ENCODE measurements at regions not wholly inside any gene's neighbourhood (a gene's known extent, or its start where the extent isn't known, plus 50 kb on each side); places are given as distances from the start of the nearest gene placed in this dataset.

DNA sequence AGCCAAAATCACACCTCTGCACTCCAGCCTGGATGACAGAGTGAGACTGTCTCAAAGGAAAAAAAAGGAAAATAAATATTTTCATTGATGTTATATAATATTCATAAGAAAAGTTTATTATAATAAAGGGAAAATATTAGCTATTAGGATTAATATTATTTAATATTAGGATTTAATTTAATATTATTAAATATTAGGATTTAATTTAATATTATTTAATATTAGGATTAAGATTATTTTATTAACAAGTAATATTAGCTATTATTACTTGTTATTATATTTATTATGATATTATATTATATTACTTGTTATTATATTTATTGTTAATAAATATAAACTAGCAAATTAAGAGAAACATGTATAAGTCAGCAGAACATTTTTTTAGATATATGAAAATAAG is 518.1 kb downstream of the FSCB start:
- TF ChIP-seq, protein P1, sequence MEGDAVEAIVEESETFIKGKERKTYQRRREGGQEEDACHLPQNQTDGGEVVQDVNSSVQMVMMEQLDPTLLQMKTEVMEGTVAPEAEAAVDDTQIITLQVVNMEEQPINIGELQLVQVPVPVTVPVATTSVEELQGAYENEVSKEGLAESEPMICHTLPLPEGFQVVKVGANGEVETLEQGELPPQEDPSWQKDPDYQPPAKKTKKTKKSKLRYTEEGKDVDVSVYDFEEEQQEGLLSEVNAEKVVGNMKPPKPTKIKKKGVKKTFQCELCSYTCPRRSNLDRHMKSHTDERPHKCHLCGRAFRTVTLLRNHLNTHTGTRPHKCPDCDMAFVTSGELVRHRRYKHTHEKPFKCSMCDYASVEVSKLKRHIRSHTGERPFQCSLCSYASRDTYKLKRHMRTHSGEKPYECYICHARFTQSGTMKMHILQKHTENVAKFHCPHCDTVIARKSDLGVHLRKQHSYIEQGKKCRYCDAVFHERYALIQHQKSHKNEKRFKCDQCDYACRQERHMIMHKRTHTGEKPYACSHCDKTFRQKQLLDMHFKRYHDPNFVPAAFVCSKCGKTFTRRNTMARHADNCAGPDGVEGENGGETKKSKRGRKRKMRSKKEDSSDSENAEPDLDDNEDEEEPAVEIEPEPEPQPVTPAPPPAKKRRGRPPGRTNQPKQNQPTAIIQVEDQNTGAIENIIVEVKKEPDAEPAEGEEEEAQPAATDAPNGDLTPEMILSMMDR (IDR thresholded peaks at IDR 0.05; ENCODE audit: low read depth, low read length) = no peak
- no peak overlapping the region for H3K4me3 ChIP-seq (ENCODE audit: low read depth, low read length)

DNA sequence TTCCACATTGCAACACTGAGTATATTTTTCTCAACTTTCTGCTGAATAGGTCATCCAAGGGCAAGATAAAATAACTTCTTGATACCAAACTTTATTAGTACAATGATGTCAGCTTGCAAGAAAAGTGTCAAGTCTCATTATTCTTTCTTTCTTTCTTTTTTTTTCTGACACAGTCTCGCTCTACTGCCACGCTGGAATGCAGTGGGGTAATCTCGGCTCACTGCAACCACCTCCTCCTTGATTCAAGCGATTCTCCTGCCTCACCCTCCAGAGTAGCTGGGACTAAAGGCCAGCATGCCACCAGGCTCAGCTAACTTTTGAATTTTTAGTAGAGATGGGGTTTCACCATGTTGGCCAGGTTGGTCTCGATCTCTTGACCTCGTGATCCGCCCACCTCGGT is 523.4 kb downstream of the FSCB start:
- no peak overlapping the region for H3K4me3 ChIP-seq (ENCODE audit: low read depth, low read length)
- TF ChIP-seq, protein P1 (IDR thresholded peaks at IDR 0.05; ENCODE audit: low read depth, low read length) = no peak

DNA sequence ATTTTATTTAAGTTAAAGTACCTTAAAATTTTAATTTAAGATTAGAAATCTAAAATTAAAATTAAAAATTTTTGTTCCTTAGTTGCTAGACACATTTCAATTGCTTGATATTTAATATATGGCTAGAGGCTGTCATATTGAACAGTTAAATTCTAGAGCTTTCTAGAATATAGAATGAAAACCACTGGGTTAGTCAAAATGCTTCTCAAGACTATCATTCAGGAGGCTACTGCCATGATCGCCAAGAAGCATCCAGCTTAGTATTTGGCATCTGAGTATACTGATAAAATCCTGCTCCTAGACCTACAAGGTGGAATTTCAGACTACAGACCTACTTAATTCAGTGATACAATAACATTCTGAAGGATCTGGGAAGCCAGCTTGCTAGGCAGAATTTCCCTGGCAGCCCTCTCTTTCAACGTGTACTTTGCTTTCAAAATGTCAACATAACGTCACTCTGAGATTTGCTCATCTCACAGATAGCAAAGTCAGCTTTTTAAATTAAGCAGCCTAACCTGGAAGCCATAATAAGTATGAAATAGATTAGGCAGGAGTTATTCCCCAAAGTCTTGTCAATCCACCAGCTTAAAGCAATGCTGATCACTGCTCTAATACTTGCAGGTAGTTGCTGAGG is 525.8 kb downstream of the FSCB start:
- H3K4me3 ChIP-seq (ENCODE audit: low read depth, low read length) = no peak overlapping the region
- TF ChIP-seq, protein P1 (IDR thresholded peaks at IDR 0.05; ENCODE audit: low read depth, low read length) = no peak

DNA sequence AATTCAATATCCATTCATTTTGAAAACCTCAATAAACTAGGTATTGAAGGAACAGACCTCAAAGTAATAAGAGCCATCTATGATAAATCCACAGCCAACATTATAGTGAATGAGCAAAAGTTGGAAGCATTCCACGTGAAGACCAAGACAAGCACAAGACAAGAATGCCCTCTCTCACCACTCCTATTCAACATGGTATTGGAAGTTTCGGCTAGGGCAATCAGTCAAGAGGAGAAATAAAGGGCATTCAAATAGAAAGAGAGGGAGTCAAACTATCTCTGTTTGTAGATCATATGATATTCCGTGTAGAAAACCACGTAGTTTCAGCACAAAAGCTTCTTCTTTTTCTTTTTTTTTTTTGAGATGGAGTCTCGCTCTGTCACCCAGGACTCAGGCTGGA is 550.3 kb downstream of the FSCB start:
- TF ChIP-seq, protein P1 (IDR thresholded peaks at IDR 0.05; ENCODE audit: low read depth, low read length) = no peak
- no peak overlapping the region for H3K4me3 ChIP-seq (ENCODE audit: low read depth, low read length)

DNA sequence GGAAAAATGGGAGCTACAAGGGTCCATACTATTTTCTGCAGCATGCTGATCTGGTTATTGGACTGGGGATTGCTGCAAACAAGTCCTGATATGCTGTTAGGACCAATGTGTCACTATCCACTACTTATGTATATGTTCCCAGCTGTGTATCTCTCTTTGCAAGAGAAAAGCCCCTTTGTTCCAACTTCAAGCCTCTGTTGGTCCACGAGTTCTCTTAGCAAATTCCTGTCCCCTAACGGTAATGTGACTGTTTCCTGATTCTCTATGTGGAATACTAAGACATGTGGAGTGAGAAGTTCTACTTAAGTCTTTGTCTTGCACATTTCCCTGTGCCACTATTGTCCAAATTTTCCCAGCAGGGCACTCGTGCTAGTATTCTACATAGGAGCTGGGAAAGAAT is 557.7 kb downstream of the FSCB start:
- no peak overlapping the region for H3K4me3 ChIP-seq (ENCODE audit: low read depth, low read length)
- TF ChIP-seq, protein P1 (IDR thresholded peaks at IDR 0.05; ENCODE audit: low read depth, low read length) = no peak

DNA sequence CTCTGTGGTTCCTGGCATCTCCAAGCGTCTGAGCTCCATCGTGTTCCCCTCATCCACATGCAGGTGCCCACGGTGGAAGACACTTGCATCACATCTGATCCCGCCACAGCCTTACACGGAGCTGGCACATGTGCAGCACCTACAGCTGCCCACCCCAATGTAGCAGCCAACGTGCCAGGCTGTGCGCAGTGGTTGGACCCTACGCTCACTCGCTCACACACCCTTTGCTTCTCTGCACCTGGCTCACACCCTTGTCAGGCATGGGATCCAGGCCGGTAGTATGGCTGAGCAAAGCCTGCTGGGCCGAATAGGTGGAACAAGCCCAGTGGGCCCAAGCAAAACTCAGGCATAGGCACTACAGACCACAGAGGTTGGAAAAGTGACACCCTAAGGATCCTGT is 567.2 kb downstream of the FSCB start:
- TF ChIP-seq, protein P1 (IDR thresholded peaks at IDR 0.05; ENCODE audit: low read depth, low read length) = no peak
- H3K4me3 ChIP-seq (ENCODE audit: low read depth, low read length) = no peak overlapping the region

DNA sequence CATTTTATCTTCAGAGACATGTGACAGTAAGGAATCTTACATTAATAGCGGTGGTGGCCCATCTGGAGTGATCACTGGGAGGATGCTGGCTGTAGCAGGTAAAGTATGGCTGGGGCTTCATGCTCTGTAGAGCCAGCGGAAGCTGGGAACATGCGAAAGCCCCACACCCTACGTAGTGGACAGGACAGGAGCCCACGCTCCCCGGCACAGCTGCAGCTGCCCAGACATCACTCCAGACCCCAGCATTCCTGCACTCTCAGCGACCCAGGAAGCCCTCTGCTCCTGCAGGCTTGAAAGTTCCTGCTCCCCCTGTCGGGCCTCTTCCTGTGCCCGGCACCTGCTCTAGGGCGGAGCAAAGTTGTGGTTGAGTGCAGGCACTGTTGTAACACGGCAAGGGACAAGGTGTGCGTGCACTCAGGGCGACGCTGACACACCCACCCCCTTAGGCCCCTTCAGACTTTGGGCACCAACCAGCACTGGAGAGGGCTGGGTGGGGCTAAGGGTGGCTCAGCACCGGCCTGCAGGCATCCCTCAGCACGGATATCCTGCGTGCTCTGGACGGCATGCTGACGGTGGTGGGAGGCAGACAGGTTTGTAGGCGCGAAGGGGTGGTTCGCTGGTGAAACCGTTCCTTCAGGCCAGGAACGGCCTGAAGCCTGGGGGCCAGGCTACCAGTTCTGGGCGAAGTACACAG is 568.3 kb downstream of the FSCB start:
- no peak overlapping the region for H3K4me3 ChIP-seq (ENCODE audit: low read depth, low read length)
- TF ChIP-seq, protein P1 (IDR thresholded peaks at IDR 0.05; ENCODE audit: low read depth, low read length) = no peak

Measured in WI38 (cell line).